Uterus (tissue), 3 donors: ENCODE measurements at regions not wholly inside any gene's neighbourhood (a gene's known extent, or its start where the extent isn't known, plus 50 kb on each side); places are given as distances from the start of the nearest gene placed in this dataset.

Experiments
- DNase-seq, 2 donors: peaks; one replicate each; pipeline ENCODE4 v3.0.0-alpha.2; 2019 to 2020
- H3K27ac ChIP-seq, 2 donors: fragments of 200-600 bp; sonication (generic); 1 replicate in 1 of 2; 2 replicates in 1 of 2; pipeline ENCODE4 v1.5.1; 2016 to 2018
- H3K27me3 ChIP-seq, 2 donors: fragments of 200-600 bp; sonication (generic); one replicate each; pipeline ENCODE4 v1.5.1; 2018 to 2019; ENCODE audit warnings: control low read depth in 1 of 2
- H3K36me3 ChIP-seq, 2 donors: fragments of 200-600 bp; sonication (generic); one replicate each; pipeline ENCODE4 v1.5.1; 2019; ENCODE audit warnings: control low read depth in 1 of 2
- H3K4me1 ChIP-seq, 2 donors: fragments of 200-600 bp; sonication (generic); one replicate each; pipeline ENCODE4 v1.5.1; 2018 to 2019; ENCODE audit warnings: control low read depth in 1 of 2
- H3K4me3 ChIP-seq, 2 donors: fragments of 200-600 bp; sonication (generic); 1 replicate in 1 of 2; 2 replicates in 1 of 2; pipeline ENCODE4 v1.5.1; 2018 to 2019; ENCODE audit warnings: mild to moderate bottlenecking in 1 of 2
- H3K9me3 ChIP-seq, 2 donors: fragments of 200-600 bp; sonication (generic); one replicate each; pipeline ENCODE4 v1.5.1; 2019; ENCODE audit warnings: control low read depth in 1 of 2
- POLR2A ChIP-seq, 2 donors: fragments of 450-650 bp; IDR thresholded peaks; one replicate each; pipeline ENCODE4 v1.6.1; 2016; ENCODE audit warnings: antibody characterized with exemption in 2 of 2, mild to moderate bottlenecking in 1 of 2, moderate library complexity in 1 of 2
- intact Hi-C: fragments of 100-400 bp; cut with DNase I; formaldehyde crosslinking; loops from one replicate; pipeline ENCODE4 v1.15.1; 2023; ENCODE audit warnings: low total_unique reads
- TF ChIP-seq, protein P1 (sequence below), 4 experiments: fragments of 200-600 bp in 2 of 4; fragments of 450-650 bp in 2 of 4; sonication (generic) in 2 of 4; IDR thresholded peaks; one replicate each; pipeline ENCODE4 v1.5.1; 2016 to 2019; ENCODE audit warnings: antibody characterized with exemption in 4 of 4, mild to moderate bottlenecking in 2 of 4, moderate library complexity in 1 of 4
- donor health status: DM: yes; HTN: yes; CAD: no.

DNA sequence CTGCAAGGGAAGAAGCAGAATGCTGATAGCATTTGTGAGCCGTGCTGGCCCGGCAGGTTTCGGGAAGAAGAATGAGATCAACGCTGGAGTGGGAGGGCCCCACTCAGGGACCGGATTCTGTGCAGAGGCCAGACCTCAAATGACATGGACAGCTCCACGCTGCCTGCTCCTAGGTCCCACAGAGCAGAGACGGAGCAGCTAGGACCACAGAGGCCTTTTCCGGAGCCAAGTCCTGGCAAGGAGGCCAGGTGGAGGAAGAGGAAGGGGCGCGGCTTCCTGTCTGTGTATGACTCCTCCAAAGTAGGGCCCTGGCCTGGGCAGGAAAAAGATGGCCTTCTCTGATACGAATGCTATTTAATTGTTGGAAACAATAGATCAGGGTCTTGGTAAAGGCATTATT is 139.9 kb downstream of the LRRC30 start:
- H3K4me3 ChIP-seq: no peak overlapping the region
- H3K36me3 ChIP-seq: no peaks in the 10 kb centered on the region
- no peaks in the 10 kb centered on the region for H3K4me1 ChIP-seq
- H3K27ac ChIP-seq: peak overlapping the region in 1 of 2 donors; percentile 52
- peak; percentile 36 to 80 for DNase-seq
- no peaks in the 10 kb centered on the region for H3K9me3 ChIP-seq
- no peaks in the 10 kb centered on the region for H3K27me3 ChIP-seq
- intact Hi-C loops: no loop called here
- TF ChIP-seq POLR2A (IDR thresholded peaks at IDR 0.05): no peak
- TF ChIP-seq, protein P1, sequence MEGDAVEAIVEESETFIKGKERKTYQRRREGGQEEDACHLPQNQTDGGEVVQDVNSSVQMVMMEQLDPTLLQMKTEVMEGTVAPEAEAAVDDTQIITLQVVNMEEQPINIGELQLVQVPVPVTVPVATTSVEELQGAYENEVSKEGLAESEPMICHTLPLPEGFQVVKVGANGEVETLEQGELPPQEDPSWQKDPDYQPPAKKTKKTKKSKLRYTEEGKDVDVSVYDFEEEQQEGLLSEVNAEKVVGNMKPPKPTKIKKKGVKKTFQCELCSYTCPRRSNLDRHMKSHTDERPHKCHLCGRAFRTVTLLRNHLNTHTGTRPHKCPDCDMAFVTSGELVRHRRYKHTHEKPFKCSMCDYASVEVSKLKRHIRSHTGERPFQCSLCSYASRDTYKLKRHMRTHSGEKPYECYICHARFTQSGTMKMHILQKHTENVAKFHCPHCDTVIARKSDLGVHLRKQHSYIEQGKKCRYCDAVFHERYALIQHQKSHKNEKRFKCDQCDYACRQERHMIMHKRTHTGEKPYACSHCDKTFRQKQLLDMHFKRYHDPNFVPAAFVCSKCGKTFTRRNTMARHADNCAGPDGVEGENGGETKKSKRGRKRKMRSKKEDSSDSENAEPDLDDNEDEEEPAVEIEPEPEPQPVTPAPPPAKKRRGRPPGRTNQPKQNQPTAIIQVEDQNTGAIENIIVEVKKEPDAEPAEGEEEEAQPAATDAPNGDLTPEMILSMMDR (IDR thresholded peaks at IDR 0.05): no peak

DNA sequence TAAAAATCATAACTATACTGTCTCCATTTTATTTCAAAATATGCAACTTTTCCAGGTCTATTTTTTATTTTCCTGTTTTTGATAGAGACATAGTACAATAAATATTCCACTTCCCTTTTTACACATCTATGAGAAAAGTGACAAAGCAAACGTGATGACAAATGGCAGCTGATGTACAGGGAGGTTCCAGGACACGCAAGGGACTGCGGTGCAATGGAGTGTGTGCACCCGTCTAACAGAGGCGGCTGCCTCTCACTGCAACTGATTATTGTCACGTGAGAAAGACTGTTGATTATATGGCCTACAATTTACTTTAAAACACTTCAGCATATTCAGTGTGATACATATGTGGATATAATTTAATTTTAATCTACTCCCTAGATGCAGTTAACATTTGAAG is 142.6 kb downstream of the LRRC30 start:
- Histone ChIP-seq H3K27me3 (no peaks in the 10 kb centered on the region), H3K4me1 (no peaks in the 10 kb centered on the region), H3K9me3 (peaks cover 0 to 9% of the 10 kb centered on the region in 2 donors), H3K4me3 (no peak overlapping the region), H3K36me3 (no peaks in the 10 kb centered on the region), H3K27ac (no peak overlapping the region)
- DNase-seq: no peak
- intact Hi-C loops: no loop called here
- TF ChIP-seq, protein P1 (IDR thresholded peaks at IDR 0.05): no peak
- TF ChIP-seq POLR2A (IDR thresholded peaks at IDR 0.05): no peak

DNA sequence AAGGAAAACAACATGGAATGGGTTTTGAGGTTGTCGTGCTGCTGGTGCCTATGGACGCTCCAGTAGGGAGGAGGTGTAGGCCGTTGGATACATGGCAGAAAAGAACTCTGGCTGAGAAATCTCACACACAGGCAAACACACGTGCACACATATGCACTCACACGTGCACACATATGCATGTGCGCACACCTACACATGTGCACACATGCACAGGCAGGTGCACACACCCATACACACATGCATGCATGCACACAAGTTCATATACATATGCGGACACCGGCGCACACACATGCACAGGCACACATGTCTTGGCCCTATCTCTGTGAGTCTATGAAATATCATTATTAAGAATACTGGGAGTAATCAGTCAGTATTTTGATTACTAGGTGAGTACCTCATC is 150.4 kb downstream of the LRRC30 start:
- DNase-seq: no peak
- no peak overlapping the region for H3K4me3 ChIP-seq
- peaks cover 0 to 9% of the 10 kb centered on the region in 2 donors for H3K9me3 ChIP-seq
- intact Hi-C loops: no loop called here
- no peak for TF ChIP-seq POLR2A (IDR thresholded peaks at IDR 0.05)
- TF ChIP-seq, protein P1 (IDR thresholded peaks at IDR 0.05): no peak
- no peak overlapping the region for H3K27ac ChIP-seq
- H3K27me3 ChIP-seq: no peaks in the 10 kb centered on the region
- no peaks in the 10 kb centered on the region for H3K4me1 ChIP-seq
- H3K36me3 ChIP-seq: no peaks in the 10 kb centered on the region

DNA sequence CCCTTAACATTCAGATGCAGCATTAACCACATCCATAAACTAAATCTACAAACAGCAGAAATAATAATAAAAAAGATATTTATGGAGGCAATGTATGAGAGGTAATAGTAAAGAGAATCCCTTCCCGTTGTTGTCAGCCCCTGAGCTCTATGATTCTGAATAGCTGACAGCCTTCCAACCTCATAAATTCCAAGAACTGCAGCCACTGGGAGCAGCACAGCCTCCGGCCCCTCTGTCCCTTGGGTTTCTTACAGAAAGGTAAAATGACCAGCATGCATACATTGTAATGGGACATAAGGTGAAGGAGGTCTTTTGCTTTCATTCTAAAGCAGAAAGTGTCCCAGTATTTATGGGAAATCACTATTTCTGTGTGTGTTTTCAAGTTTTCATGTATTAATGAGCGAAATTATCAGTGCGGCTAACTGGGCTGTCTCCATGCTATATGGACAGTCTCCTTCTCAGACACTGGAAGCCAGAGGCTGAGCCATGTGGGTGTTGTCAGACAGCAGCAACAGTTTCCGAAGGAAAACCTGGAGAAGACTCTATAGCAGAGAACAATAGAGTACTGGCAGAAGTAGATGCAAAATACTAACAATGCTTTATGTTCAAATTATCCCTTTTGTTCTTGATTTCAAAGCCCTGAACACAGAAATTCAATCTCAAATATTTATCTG is 151.6 kb downstream of the LRRC30 start:
- Histone ChIP-seq H3K4me1 (no peaks in the 10 kb centered on the region), H3K4me3 (no peak overlapping the region), H3K36me3 (no peaks in the 10 kb centered on the region), H3K9me3 (peaks cover 0 to 2% of the 10 kb centered on the region in 2 donors), H3K27ac (no peak overlapping the region), H3K27me3 (no peaks in the 10 kb centered on the region)
- intact Hi-C loops: no loop called here
- no peak for DNase-seq
- no peak for TF ChIP-seq POLR2A (IDR thresholded peaks at IDR 0.05)
- TF ChIP-seq, protein P1 (IDR thresholded peaks at IDR 0.05): no peak

DNA sequence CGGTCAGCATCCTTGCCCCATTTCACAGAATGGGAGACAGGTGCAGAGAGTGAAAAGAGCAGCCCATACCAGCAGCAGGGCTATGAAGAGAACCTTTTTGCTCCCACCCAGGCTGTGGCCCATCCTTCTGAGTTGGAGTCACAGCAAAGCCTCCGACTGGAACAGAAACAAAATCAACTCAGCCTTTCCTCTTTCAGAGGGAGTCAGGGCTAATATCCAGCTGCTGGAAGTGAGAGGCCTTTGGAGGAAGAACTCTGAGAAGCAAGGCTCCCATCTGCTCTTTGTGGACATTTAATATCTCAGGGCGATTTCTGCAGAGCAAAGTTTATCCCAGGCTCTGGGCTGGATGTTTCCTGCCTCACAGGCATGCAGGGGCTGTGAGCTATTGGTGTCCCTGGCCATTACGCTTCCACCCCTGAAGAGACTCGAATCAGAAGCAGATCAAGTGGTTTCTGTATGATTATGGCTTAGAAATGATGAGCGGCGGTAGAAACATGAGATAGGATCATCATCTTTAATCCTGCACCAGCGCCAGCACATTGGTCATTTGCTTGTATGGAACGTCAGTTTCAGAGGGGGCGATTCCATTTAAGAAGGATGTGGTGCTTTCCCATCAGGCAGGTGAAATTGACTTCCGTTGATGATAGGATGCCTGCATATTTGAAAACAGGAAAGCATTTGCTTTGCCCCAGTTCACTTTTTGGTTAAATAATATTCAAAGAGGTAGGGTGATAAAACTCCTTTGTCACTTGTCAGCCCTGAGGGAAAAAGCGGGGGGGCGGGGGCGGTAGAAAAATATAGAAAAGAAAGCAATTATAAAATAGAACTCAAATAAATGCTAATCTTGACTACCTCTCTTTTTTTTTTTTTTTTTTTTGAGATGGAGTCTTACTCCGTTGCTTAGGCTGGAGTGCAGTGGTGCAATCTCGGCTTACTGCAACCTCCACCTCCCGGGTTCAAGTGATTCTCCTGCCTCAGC is 152.4 kb downstream of the LRRC30 start:
- TF ChIP-seq POLR2A (IDR thresholded peaks at IDR 0.05): no peak
- TF ChIP-seq, protein P1 (IDR thresholded peaks at IDR 0.05): no peak
- intact Hi-C loops: no loop called here
- no peaks in the 10 kb centered on the region for H3K4me1 ChIP-seq

More for the DNA sequence above, 152.4 kb downstream of the LRRC30 start:
- DNase-seq: no peak
- Histone ChIP-seq H3K27me3 (no peaks in the 10 kb centered on the region), H3K27ac (no peak overlapping the region), H3K4me3 (no peak overlapping the region), H3K36me3 (no peaks in the 10 kb centered on the region), H3K9me3 (no peaks in the 10 kb centered on the region)
